ENCODE measurements at regions not wholly inside any gene's neighbourhood (a gene's known extent, or its start where the extent isn't known, plus 50 kb on each side); places are given as distances from the start of the nearest gene placed in this dataset.

DNA sequence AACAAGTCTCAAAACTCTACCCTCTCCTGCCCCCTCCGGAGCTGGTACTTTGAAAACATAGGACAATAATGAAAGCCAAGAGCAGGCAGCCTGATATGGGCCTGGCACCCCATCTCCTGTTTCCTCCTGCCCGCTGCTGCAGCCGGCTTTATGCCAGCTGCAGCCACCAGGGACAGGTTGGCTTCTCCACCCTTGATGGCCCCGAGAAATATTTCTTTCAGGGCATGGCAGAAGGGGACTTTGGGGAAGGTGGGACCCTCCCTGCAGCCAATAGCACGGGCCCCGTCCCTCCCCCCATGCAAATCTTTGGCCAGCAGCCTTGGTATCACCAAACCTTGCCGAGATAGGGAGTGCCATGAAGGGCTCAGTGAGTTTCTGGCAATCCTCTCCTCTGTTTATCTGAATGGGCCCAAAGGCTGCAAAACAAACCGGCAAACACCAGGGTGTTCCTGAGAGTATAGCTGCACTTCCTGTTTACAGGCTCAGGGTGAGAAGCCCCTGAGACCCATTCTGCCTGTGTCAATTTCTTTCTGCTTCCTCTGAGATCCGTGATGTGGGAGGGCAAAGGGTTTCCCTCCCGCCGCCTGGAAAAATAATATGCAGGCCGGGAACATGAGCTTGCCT, 73.4 kb upstream of the BOD1 start:
- H3K27me3 ChIP-seq (ENCODE audit: control insufficient read depth, insufficient read depth, low read length, poor library complexity, severe bottlenecking), result no peaks in the 10 kb centered on the region
- no peaks in the 10 kb centered on the region for H3K36me3 ChIP-seq (ENCODE audit: control insufficient read depth, insufficient read depth, low read length)
- no peak overlapping the region for H3K27ac ChIP-seq (ENCODE audit: insufficient read depth, low read depth, low read length, poor library complexity, severe bottlenecking)
- no peak overlapping the region for H3K4me3 ChIP-seq (ENCODE audit: insufficient read depth, low read depth, low read length)
- H3K9me3 ChIP-seq (ENCODE audit: control insufficient read depth, low read length), result no peaks in the 10 kb centered on the region
- 83 to 86% methylated on average over 12 of the region's 12 CpGs for WGBS, 2 experiments
- peaks cover 14% of the 10 kb centered on the region for H3K4me1 ChIP-seq (ENCODE audit: control insufficient read depth, insufficient read depth, low read length)

DNA sequence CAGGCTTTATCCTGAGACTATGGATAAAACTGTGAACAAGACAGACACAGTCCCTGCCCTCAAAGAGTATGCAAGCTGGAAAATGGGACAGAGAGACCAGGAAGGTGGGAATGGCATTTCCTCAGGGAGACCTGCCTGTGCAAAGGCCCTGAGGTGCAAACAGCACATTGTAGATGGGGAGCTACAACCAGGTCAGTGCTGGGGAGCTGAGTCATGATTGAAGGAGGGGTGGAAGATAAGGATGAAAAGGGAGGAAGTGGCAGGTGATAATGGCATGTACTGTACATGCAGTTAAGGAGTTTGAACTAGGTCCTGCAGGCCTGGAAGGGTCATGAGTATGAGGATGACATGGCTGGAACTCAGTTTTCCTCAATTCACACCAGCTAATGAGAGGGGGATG, 75.5 kb upstream of the BOD1 start:
- Histone ChIP-seq H3K27me3 (ENCODE audit: control insufficient read depth, insufficient read depth, low read length, poor library complexity, severe bottlenecking) (no peaks in the 10 kb centered on the region), H3K36me3 (ENCODE audit: control insufficient read depth, insufficient read depth, low read length) (no peaks in the 10 kb centered on the region), H3K27ac (ENCODE audit: insufficient read depth, low read depth, low read length, poor library complexity, severe bottlenecking) (no peak overlapping the region), H3K4me1 (ENCODE audit: control insufficient read depth, insufficient read depth, low read length) (peaks cover 14% of the 10 kb centered on the region), H3K4me3 (ENCODE audit: insufficient read depth, low read depth, low read length) (no peak overlapping the region), H3K9me3 (ENCODE audit: control insufficient read depth, low read length) (no peaks in the 10 kb centered on the region)

DNA sequence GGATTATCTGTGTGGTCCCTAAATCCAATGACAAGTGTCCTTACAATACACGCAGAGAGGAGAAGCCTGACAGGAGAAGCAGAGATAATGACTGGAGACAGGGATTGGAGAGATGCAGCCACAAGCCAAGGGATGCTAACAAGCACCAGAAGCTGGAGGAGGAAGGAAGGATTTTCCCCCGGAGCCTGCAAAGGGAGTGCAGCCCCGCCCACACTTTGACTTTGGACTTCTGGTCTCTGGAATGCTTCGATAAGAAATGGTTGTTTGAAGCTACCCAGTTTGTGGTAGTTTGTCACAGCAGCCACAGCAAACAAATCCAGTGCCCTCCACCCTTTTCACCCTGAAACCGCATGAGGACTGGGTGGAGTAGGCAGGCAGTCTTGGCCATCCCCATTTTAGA, 77.2 kb upstream of the BOD1 start:
- Histone ChIP-seq H3K4me1 (ENCODE audit: control insufficient read depth, insufficient read depth, low read length) (peaks cover 19% of the 10 kb centered on the region), H3K9me3 (ENCODE audit: control insufficient read depth, low read length) (no peaks in the 10 kb centered on the region), H3K36me3 (ENCODE audit: control insufficient read depth, insufficient read depth, low read length) (no peaks in the 10 kb centered on the region), H3K4me3 (ENCODE audit: insufficient read depth, low read depth, low read length) (no peak overlapping the region), H3K27ac (ENCODE audit: insufficient read depth, low read depth, low read length, poor library complexity, severe bottlenecking) (no peak overlapping the region), H3K27me3 (ENCODE audit: control insufficient read depth, insufficient read depth, low read length, poor library complexity, severe bottlenecking) (no peaks in the 10 kb centered on the region)
- WGBS, 2 experiments, result 77 to 81% methylated on average over 5 of the region's 5 CpGs

- Histone ChIP-seq H3K4me3 (ENCODE audit: insufficient read depth, low read depth, low read length) (no peak overlapping the region), H3K27ac (ENCODE audit: insufficient read depth, low read depth, low read length, poor library complexity, severe bottlenecking) (no peak overlapping the region), H3K9me3 (ENCODE audit: control insufficient read depth, low read length) (no peaks in the 10 kb centered on the region), H3K4me1 (ENCODE audit: control insufficient read depth, insufficient read depth, low read length) (peaks cover 6% of the 10 kb centered on the region), H3K36me3 (ENCODE audit: control insufficient read depth, insufficient read depth, low read length) (no peaks in the 10 kb centered on the region), H3K27me3 (ENCODE audit: control insufficient read depth, insufficient read depth, low read length, poor library complexity, severe bottlenecking) (no peaks in the 10 kb centered on the region)
- 95 to 100% methylated on average over 3 of the region's 3 CpGs for whole genome bisulfite sequencing, 2 experiments
These were observed 79.8 kb upstream of the BOD1 start for GRCh38 chr5:173696216-173696615.

- 75 to 82% methylated on average over 11 of the region's 11 CpGs for WGBS, 2 experiments
- H3K4me1 ChIP-seq (ENCODE audit: control insufficient read depth, insufficient read depth, low read length), result peaks cover 6% of the 10 kb centered on the region
- no peaks in the 10 kb centered on the region for H3K27me3 ChIP-seq (ENCODE audit: control insufficient read depth, insufficient read depth, low read length, poor library complexity, severe bottlenecking)
- H3K36me3 ChIP-seq (ENCODE audit: control insufficient read depth, insufficient read depth, low read length), result no peaks in the 10 kb centered on the region
- H3K4me3 ChIP-seq (ENCODE audit: insufficient read depth, low read depth, low read length), result no peak overlapping the region
- no peak overlapping the region for H3K27ac ChIP-seq (ENCODE audit: insufficient read depth, low read depth, low read length, poor library complexity, severe bottlenecking)
- no peaks in the 10 kb centered on the region for H3K9me3 ChIP-seq (ENCODE audit: control insufficient read depth, low read length)
These were observed 81.6 kb upstream of the BOD1 start for GRCh38 chr5:173697931-173698579.

- WGBS, 2 experiments, result 89 to 96% methylated on average over 2 of the region's 2 CpGs
- Histone ChIP-seq H3K27me3 (ENCODE audit: control insufficient read depth, insufficient read depth, low read length, poor library complexity, severe bottlenecking) (no peaks in the 10 kb centered on the region), H3K36me3 (ENCODE audit: control insufficient read depth, insufficient read depth, low read length) (no peaks in the 10 kb centered on the region), H3K4me3 (ENCODE audit: insufficient read depth, low read depth, low read length) (no peak overlapping the region), H3K4me1 (ENCODE audit: control insufficient read depth, insufficient read depth, low read length) (peaks cover 6% of the 10 kb centered on the region), H3K27ac (ENCODE audit: insufficient read depth, low read depth, low read length, poor library complexity, severe bottlenecking) (no peak overlapping the region), H3K9me3 (ENCODE audit: control insufficient read depth, low read length) (no peaks in the 10 kb centered on the region)
These were observed 83.5 kb upstream of the BOD1 start for GRCh38 chr5:173699966-173700365.

GRCh38 chr5:173703466-173703865, 87.0 kb upstream of the BOD1 start:
- H3K4me1 ChIP-seq (ENCODE audit: control insufficient read depth, insufficient read depth, low read length), result peaks cover 5% of the 10 kb centered on the region
- WGBS, 2 experiments, result 94 to 97% methylated on average over 4 of the region's 4 CpGs
- no peak overlapping the region for H3K27ac ChIP-seq (ENCODE audit: insufficient read depth, low read depth, low read length, poor library complexity, severe bottlenecking)
- no peak overlapping the region for H3K4me3 ChIP-seq (ENCODE audit: insufficient read depth, low read depth, low read length)
- H3K36me3 ChIP-seq (ENCODE audit: control insufficient read depth, insufficient read depth, low read length), result no peaks in the 10 kb centered on the region
- H3K27me3 ChIP-seq (ENCODE audit: control insufficient read depth, insufficient read depth, low read length, poor library complexity, severe bottlenecking), result no peaks in the 10 kb centered on the region
- no peaks in the 10 kb centered on the region for H3K9me3 ChIP-seq (ENCODE audit: control insufficient read depth, low read length)

GRCh38 chr5:173704615-173705511, 88.4 kb upstream of the BOD1 start:
- H3K27ac ChIP-seq (ENCODE audit: insufficient read depth, low read depth, low read length, poor library complexity, severe bottlenecking), result no peak overlapping the region
- 91 to 92% methylated on average over 22 of the region's 22 CpGs for WGBS, 2 experiments
- no peaks in the 10 kb centered on the region for H3K36me3 ChIP-seq (ENCODE audit: control insufficient read depth, insufficient read depth, low read length)
- H3K4me1 ChIP-seq (ENCODE audit: control insufficient read depth, insufficient read depth, low read length), result peaks cover 4% of the 10 kb centered on the region
- no peaks in the 10 kb centered on the region for H3K9me3 ChIP-seq (ENCODE audit: control insufficient read depth, low read length)
- no peaks in the 10 kb centered on the region for H3K27me3 ChIP-seq (ENCODE audit: control insufficient read depth, insufficient read depth, low read length, poor library complexity, severe bottlenecking)
- H3K4me3 ChIP-seq (ENCODE audit: insufficient read depth, low read depth, low read length), result no peak overlapping the region

GRCh38 chr5:173705512-173706044, 89.1 kb upstream of the BOD1 start:
- peaks cover 4% of the 10 kb centered on the region for H3K4me1 ChIP-seq (ENCODE audit: control insufficient read depth, insufficient read depth, low read length)
- no peak overlapping the region for H3K27ac ChIP-seq (ENCODE audit: insufficient read depth, low read depth, low read length, poor library complexity, severe bottlenecking)
- WGBS, 2 experiments, result 91% methylated on average over 13 of the region's 13 CpGs
- no peak overlapping the region for H3K4me3 ChIP-seq (ENCODE audit: insufficient read depth, low read depth, low read length)
- no peaks in the 10 kb centered on the region for H3K9me3 ChIP-seq (ENCODE audit: control insufficient read depth, low read length)
- no peaks in the 10 kb centered on the region for H3K27me3 ChIP-seq (ENCODE audit: control insufficient read depth, insufficient read depth, low read length, poor library complexity, severe bottlenecking)
- H3K36me3 ChIP-seq (ENCODE audit: control insufficient read depth, insufficient read depth, low read length), result no peaks in the 10 kb centered on the region

GRCh38 chr5:173706700-173707099, 90.2 kb upstream of the BOD1 start:
- H3K4me3 ChIP-seq (ENCODE audit: insufficient read depth, low read depth, low read length), result no peak overlapping the region
- H3K9me3 ChIP-seq (ENCODE audit: control insufficient read depth, low read length), result no peaks in the 10 kb centered on the region
- H3K4me1 ChIP-seq (ENCODE audit: control insufficient read depth, insufficient read depth, low read length), result peaks cover 4% of the 10 kb centered on the region
- 68 to 69% methylated on average over 4 of the region's 4 CpGs for WGBS, 2 experiments
- H3K36me3 ChIP-seq (ENCODE audit: control insufficient read depth, insufficient read depth, low read length), result no peaks in the 10 kb centered on the region
- no peak overlapping the region for H3K27ac ChIP-seq (ENCODE audit: insufficient read depth, low read depth, low read length, poor library complexity, severe bottlenecking)
- no peaks in the 10 kb centered on the region for H3K27me3 ChIP-seq (ENCODE audit: control insufficient read depth, insufficient read depth, low read length, poor library complexity, severe bottlenecking)
